ENCODE measurements at regions not wholly inside any gene's neighbourhood (a gene's known extent, or its start where the extent isn't known, plus 50 kb on each side); places are given as distances from the start of the nearest gene placed in this dataset. TPM values are rescaled to one million over a fixed set of nuclear protein-coding genes. Genes with fewer than 3 reads are reported as not detected.

GRCh38 chr12:38547586-38547985, 231.0 kb downstream of the ALG10B start:
- no peak for DNase-seq (ENCODE audit: low read depth in 2 of 3, low spot score in 2 of 3)

GRCh38 chr12:38555620-38556591, 239.3 kb downstream of the ALG10B start:
- DNase-seq (ENCODE audit: low read depth in 2 of 3, low spot score in 2 of 3) = no peak

GRCh38 chr12:38556647-38557046, 240.1 kb downstream of the ALG10B start:
- DNase-seq (ENCODE audit: low read depth in 2 of 3, low spot score in 2 of 3) = no peak

GRCh38 chr12:38585086-38585485, 268.5 kb downstream of the ALG10B start:
- DNase-seq (ENCODE audit: low read depth in 2 of 3, low spot score in 2 of 3) = no peak

- no peak for DNase-seq (ENCODE audit: low read depth in 2 of 3, low spot score in 2 of 3)
Measured at GRCh38 chr12:38586789-38587188, 270.2 kb downstream of the ALG10B start.

GRCh38 chr12:38587594-38587993, 271.0 kb downstream of the ALG10B start:
- DNase-seq (ENCODE audit: low read depth in 2 of 3, low spot score in 2 of 3) = no peak

GRCh38 chr12:38588624-38589305, 272.2 kb downstream of the ALG10B start:
- DNase-seq (ENCODE audit: low read depth in 2 of 3, low spot score in 2 of 3) = no peak

DNA sequence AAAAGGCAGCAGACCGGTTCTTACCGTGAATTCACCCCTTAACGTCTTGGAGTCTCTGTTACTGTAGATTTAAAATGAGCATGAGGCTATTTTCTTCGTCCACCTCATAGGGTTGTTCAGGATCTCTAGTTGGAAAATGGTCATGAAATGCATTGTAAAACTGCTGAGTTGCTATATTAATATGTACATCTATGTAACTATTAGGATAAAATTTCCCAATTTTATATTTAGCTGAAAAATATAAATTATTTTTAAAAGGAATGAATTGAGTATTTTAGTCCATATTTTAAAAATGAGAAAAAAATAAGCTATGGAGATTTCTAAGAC, 272.7 kb downstream of the ALG10B start:
- no peak for DNase-seq (ENCODE audit: low read depth in 2 of 3, low spot score in 2 of 3)

DNA sequence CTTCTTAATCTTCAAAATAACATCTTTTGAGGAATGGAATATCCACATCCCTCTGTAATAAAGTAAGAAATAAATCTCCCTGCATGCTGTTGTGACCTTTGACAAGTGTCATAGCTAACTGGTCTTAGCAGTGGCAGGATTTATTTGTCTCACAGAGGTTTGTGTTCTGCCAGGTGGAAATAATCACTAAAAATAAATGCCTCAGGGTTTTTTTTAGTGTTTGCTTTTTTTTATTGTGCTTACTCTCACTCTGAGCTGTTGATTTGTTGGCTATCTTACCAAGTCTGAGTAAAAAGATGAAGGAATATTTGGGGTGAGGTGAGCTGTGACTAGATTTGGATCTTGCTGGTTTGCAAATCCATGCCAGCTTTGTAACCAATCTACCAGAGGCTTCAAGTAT, 285.4 kb downstream of the ALG10B start:
- no peak for DNase-seq (ENCODE audit: low read depth in 2 of 3, low spot score in 2 of 3)

Small RNAs in the stretch of these regions (small RNA-seq; reads per million reads assigned to genes)
- not detected for gene AC087897.1

Measured in hematopoietic multipotent progenitor cell (in vitro differentiated cells).